HepG2 (cell line): ENCODE measurements at regions not wholly inside any gene's neighbourhood (a gene's known extent, or its start where the extent isn't known, plus 50 kb on each side); places are given as distances from the start of the nearest gene placed in this dataset.

Source experiments
- ATAC-seq: fragments of 200-7000 bp; cut with Tn5 transposase; 3 replicates; pipeline ENCODE4 v1.9.1; 2020; ENCODE audit warnings: mild to moderate bottlenecking, moderate library complexity
- BruUV-seq: library from RNA; stranded (reverse); fragments of 400-500 nt; replicated peaks from 2 replicates; lab custom pipeline; 2021; lab: Mats Ljungman, UMichigan
- CTCF ChIA-PET: fragments of 300-600 bp; formaldehyde crosslinking; extraction: SDS; loops from one replicate; lab custom pipeline; 2021; ENCODE audit warnings: low total read pairs, inconsistent platforms, low intra/inter-chr PET ratio; lab: Yijun Ruan, JAX
- POLR2A ChIA-PET: fragments of 350-600 bp; sonication (Branson Sonifier 250); formaldehyde crosslinking; loops from one replicate; lab custom pipeline; 2020; ENCODE audit warnings: antibody characterized with exemption, inconsistent platforms; lab: Yijun Ruan, JAX
- DNase-seq: peaks from one replicate; pipeline ENCODE4 v3.0.0-alpha.2; 2015; ENCODE audit warnings: low spot score
- FAIRE-seq: peaks from 3 replicates; lab custom pipeline; 2011; peaks lifted over from hg19 to GRCh38; lab: Jason Lieb, UNC
- H2AFZ ChIP-seq: one replicate; pipeline ENCODE4 v1.6.1; 2011; ENCODE audit warnings: low read length, inconsistent platforms
- H3K27ac ChIP-seq: fragments of 300-600 bp; 3 replicates; pipeline ENCODE4 v1.8.0; 2011; ENCODE audit warnings: mixed run types, mild to moderate bottlenecking, mixed read lengths, low read length, inconsistent platforms; ENCODE audit not compliant: insufficient read depth; ENCODE audit errors: extremely low read length
- H3K27me3 ChIP-seq, 2 experiments: fragments of 200-600 bp in 1 of 2; 2 replicates in 1 of 2; 3 replicates in 1 of 2; pipeline versions ENCODE4 v1.6.0 to v1.8.0; 2011; ENCODE audit warnings: low read length in 2 of 2, mild to moderate bottlenecking in 2 of 2, moderate library complexity in 2 of 2, inconsistent platforms in 1 of 2; ENCODE audit not compliant: insufficient read depth in 2 of 2, control insufficient read depth in 1 of 2
- H3K36me3 ChIP-seq, 2 experiments: fragments of 200-600 bp in 1 of 2; replicated peaks in 1 of 2; 2 replicates in 1 of 2; 3 replicates in 1 of 2; pipeline versions ENCODE4 v1.5.1 to v1.8.0; 2011; ENCODE audit warnings: low read length in 2 of 2, inconsistent platforms in 1 of 2; ENCODE audit not compliant: insufficient read depth in 2 of 2, control insufficient read depth in 1 of 2
- H3K4me1 ChIP-seq: 2 replicates; pipeline ENCODE4 v1.5.1; 2012; ENCODE audit warnings: low read length, inconsistent platforms; ENCODE audit not compliant: insufficient read depth
- H3K4me2 ChIP-seq: 2 replicates; pipeline ENCODE4 v1.6.0; 2011; ENCODE audit warnings: low read depth, low read length, inconsistent platforms
- H3K4me3 ChIP-seq, 3 experiments: fragments of 200-600 bp in 1 of 3; sonication (generic), shearing (Covaris generic) in 1 of 3; replicated peaks in 1 of 3; 2 replicates each; pipeline ENCODE4 v1.5.1; 2011 to 2016; ENCODE audit warnings: low read length in 3 of 3, inconsistent platforms in 2 of 3, low read depth in 2 of 3, mild to moderate bottlenecking in 2 of 3, control low read depth in 1 of 3, mixed read lengths in 1 of 3; ENCODE audit not compliant: insufficient read depth in 1 of 3
- H3K79me2 ChIP-seq: one replicate; pipeline ENCODE4 v1.6.1; 2011; ENCODE audit warnings: low read length, inconsistent platforms; ENCODE audit not compliant: insufficient read depth
- H3K9ac ChIP-seq: 2 replicates; pipeline ENCODE4 v1.6.0; 2011; ENCODE audit warnings: mild to moderate bottlenecking, low read depth, low read length, inconsistent platforms; ENCODE audit not compliant: insufficient read depth
- H3K9me3 ChIP-seq: 2 replicates; pipeline ENCODE4 v1.5.1; 2012; ENCODE audit warnings: mild to moderate bottlenecking, low read length
- H4K20me1 ChIP-seq: 2 replicates; pipeline ENCODE4 v1.6.0; 2011; ENCODE audit warnings: inconsistent platforms, mild to moderate bottlenecking, low read length, moderate library complexity; ENCODE audit not compliant: insufficient read depth
- CENPX ChIP-seq: sonication (generic); formaldehyde crosslinking; IDR thresholded peaks from 2 replicates; pipeline ENCODE4 v1.9.0; 2021; ENCODE audit warnings: mild to moderate bottlenecking, missing genetic modification reagents, moderate library complexity
- GABPB1 ChIP-seq: IDR thresholded peaks from 2 replicates; pipeline ENCODE4 v1.6.1; 2016; ENCODE audit warnings: mild to moderate bottlenecking, missing genetic modification reagents, moderate library complexity, missing compliant biosample characterization
- MTA3 ChIP-seq: sonication (generic); formaldehyde crosslinking; IDR thresholded peaks from 2 replicates; pipeline ENCODE4 v1.4.0; 2020; ENCODE audit warnings: missing genetic modification reagents
- MTF2 ChIP-seq: sonication (generic); formaldehyde crosslinking; IDR thresholded peaks from 2 replicates; pipeline ENCODE4 v1.5.0; 2020; ENCODE audit warnings: missing genetic modification reagents, borderline replicate concordance
- NAIF1 ChIP-seq: sonication (generic); formaldehyde crosslinking; IDR thresholded peaks from 2 replicates; pipeline ENCODE4 v1.5.0; 2020; ENCODE audit warnings: mild to moderate bottlenecking, missing genetic modification reagents, borderline replicate concordance
- NFRKB ChIP-seq: fragments of 450-650 bp; IDR thresholded peaks from 2 replicates; pipeline ENCODE4 v1.6.1; 2017
- NR0B2 ChIP-seq: sonication (generic); formaldehyde crosslinking; IDR thresholded peaks from 2 replicates; pipeline ENCODE4 v1.4.0; 2020; ENCODE audit warnings: mild to moderate bottlenecking, missing genetic modification reagents
- SIX4 ChIP-seq: sonication (generic); formaldehyde crosslinking; IDR thresholded peaks from 2 replicates; pipeline ENCODE4 v1.4.0; 2020; ENCODE audit warnings: missing genetic modification reagents
- SOX5 ChIP-seq: IDR thresholded peaks from 2 replicates; pipeline ENCODE4 v1.6.1; 2016; ENCODE audit warnings: borderline replicate concordance
- TFDP2 ChIP-seq: sonication (generic); formaldehyde crosslinking; IDR thresholded peaks from 2 replicates; pipeline ENCODE4 v1.4.0; 2020; ENCODE audit warnings: missing genetic modification reagents
- TRIM22 ChIP-seq: fragments of 450-650 bp; IDR thresholded peaks from 2 replicates; pipeline ENCODE4 v1.6.1; 2017
- YEATS2 ChIP-seq: sonication (generic); formaldehyde crosslinking; IDR thresholded peaks from 2 replicates; pipeline ENCODE4 v1.4.0; 2020; ENCODE audit warnings: missing genetic modification reagents, borderline replicate concordance
- ZKSCAN5 ChIP-seq: sonication (generic); formaldehyde crosslinking; IDR thresholded peaks from 2 replicates; pipeline ENCODE4 v1.5.1; 2020; ENCODE audit warnings: mild to moderate bottlenecking, missing genetic modification reagents
- ZNF20 ChIP-seq: sonication (generic); formaldehyde crosslinking; IDR thresholded peaks from 2 replicates; pipeline ENCODE4 v1.4.0; 2020; ENCODE audit warnings: mild to moderate bottlenecking, moderate library complexity, missing genetic modification reagents
- ZNF282 ChIP-seq: fragments of 450-650 bp; IDR thresholded peaks from 2 replicates; pipeline ENCODE4 v1.6.1; 2018; ENCODE audit not compliant: partially characterized antibody
- ZNF354B ChIP-seq: sonication (generic); formaldehyde crosslinking; IDR thresholded peaks from 2 replicates; pipeline ENCODE4 v1.8.0; 2022; ENCODE audit warnings: mild to moderate bottlenecking, missing genetic modification reagents
- ZNF569 ChIP-seq: sonication (generic); formaldehyde crosslinking; IDR thresholded peaks from 2 replicates; pipeline ENCODE4 v1.5.0; 2020; ENCODE audit warnings: mild to moderate bottlenecking, missing genetic modification reagents, moderate library complexity, borderline replicate concordance
- ZNF784 ChIP-seq: sonication (generic); formaldehyde crosslinking; IDR thresholded peaks from 2 replicates; pipeline ENCODE4 v1.5.1; 2020; ENCODE audit warnings: missing genetic modification reagents, mild to moderate bottlenecking, borderline replicate concordance
- ZSCAN5A ChIP-seq: sonication (generic); formaldehyde crosslinking; IDR thresholded peaks from 2 replicates; pipeline ENCODE4 v1.8.0; 2022; ENCODE audit warnings: mild to moderate bottlenecking, missing genetic modification reagents, borderline replicate concordance
- WGBS: methylation state at CpG from one replicate; pipeline ENCODE4 v1.1.6; 2017; ENCODE audit warnings: low lambda C conversion rate; 5-methylcytosine and 5-hydroxymethylcytosine counted together
- in situ Hi-C: cut with HindIII; loops from 2 replicates; pipeline ENCODE4 v1.10.0; 2017; ENCODE audit warnings: low pct_unique_long_range_greater_than_20kb; ENCODE audit not compliant: extremely low pct_ligation_motif_present
- intact Hi-C: fragments of 100-400 bp; cut with micrococcal nuclease; formaldehyde crosslinking; loops from one replicate; pipeline ENCODE4 v1.10.0; 2022; ENCODE audit not compliant: unreplicated experiment

- TF ChIP-seq ZNF282: no peak
- TF ChIP-seq GABPB1: no peak
- TF ChIP-seq SOX5 (CRISPR knock-in tag): no peak
- TF ChIP-seq ZNF569 (CRISPR knock-in tag): no peak
- no peak for TF ChIP-seq ZNF784 (CRISPR knock-in tag)
- TF ChIP-seq ZSCAN5A (CRISPR knock-in tag): no peak
- TF ChIP-seq YEATS2 (CRISPR knock-in tag): no peak
- TF ChIP-seq TFDP2: no peak
- no peak for TF ChIP-seq ZKSCAN5 (CRISPR knock-in tag)
- no peak for TF ChIP-seq NFRKB
- no peak for TF ChIP-seq NR0B2 (CRISPR knock-in tag)
- no peak for TF ChIP-seq MTA3 (CRISPR knock-in tag)
- no peak for TF ChIP-seq ZNF354B (CRISPR knock-in tag)
- no peak for TF ChIP-seq ZNF20
- TF ChIP-seq SIX4 (CRISPR knock-in tag): no peak
- TF ChIP-seq TRIM22: no peak
- TF ChIP-seq CENPX (CRISPR knock-in tag): no peak
- no peak for TF ChIP-seq MTF2 (CRISPR knock-in tag)
- no peak for TF ChIP-seq NAIF1
- TF ChIP-seq, all 625 proteins: peak for 0
- Histone ChIP-seq H3K4me1 (no peaks in the 10 kb centered on the region), H2AFZ (no peak overlapping the region), H3K79me2 (no peaks in the 10 kb centered on the region), H3K36me3 (no peaks in the 10 kb centered on the region), H3K27ac (no peak overlapping the region), H3K4me2 (no peak overlapping the region), H3K9me3 (no peaks in the 10 kb centered on the region), H3K4me3 (no peak overlapping the region), H3K27me3 (no peaks in the 10 kb centered on the region), H4K20me1 (no peaks in the 10 kb centered on the region), H3K9ac (no peak overlapping the region)
- 0% methylated on average over 1 of the region's 1 CpG for WGBS
- intact Hi-C loops: no loop called here
- no peak for FAIRE-seq
- ChIA-PET CTCF (no interaction called here), POLR2A (no interaction called here)
- no TSS peak for BruUV-seq
- no peak for DNase-seq
- in situ Hi-C loops: no loop called here
- ATAC-seq: no peak
Measured at GRCh38 chr5:89346573-89346972, 463.6 kb upstream of the MEF2C start.
